LNCAP (cell line): ENCODE measurements at regions not wholly inside any gene's neighbourhood (a gene's known extent, or its start where the extent isn't known, plus 50 kb on each side); places are given as distances from the start of the nearest gene placed in this dataset.

Source experiments
- TF ChIP-seq, protein P1 (sequence below): fragments of 450-650 bp; IDR thresholded peaks from 2 replicates; pipeline ENCODE4 v1.5.1; 2017; ENCODE audit warnings: mild to moderate bottlenecking

DNA sequence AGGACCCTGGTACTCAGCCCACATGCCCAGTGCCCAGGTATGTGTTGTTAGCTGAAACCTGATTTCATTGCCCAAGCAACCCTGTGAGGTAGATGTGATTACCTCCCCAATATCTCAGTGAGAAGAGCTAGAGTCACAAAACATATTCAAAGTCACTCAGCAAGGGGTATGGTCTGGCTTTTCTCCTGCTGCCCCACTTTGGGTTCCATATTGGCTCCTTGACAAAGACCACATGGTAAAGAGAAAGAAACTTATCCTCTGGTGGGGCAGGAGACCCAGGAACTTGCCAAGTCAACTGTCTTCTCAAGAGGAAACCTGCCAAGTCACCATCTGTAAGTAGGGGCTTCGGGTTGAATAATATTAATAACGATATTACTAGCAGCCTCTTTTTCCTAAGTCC, 148.3 kb upstream of the LMCD1 start:
- TF ChIP-seq, protein P1, sequence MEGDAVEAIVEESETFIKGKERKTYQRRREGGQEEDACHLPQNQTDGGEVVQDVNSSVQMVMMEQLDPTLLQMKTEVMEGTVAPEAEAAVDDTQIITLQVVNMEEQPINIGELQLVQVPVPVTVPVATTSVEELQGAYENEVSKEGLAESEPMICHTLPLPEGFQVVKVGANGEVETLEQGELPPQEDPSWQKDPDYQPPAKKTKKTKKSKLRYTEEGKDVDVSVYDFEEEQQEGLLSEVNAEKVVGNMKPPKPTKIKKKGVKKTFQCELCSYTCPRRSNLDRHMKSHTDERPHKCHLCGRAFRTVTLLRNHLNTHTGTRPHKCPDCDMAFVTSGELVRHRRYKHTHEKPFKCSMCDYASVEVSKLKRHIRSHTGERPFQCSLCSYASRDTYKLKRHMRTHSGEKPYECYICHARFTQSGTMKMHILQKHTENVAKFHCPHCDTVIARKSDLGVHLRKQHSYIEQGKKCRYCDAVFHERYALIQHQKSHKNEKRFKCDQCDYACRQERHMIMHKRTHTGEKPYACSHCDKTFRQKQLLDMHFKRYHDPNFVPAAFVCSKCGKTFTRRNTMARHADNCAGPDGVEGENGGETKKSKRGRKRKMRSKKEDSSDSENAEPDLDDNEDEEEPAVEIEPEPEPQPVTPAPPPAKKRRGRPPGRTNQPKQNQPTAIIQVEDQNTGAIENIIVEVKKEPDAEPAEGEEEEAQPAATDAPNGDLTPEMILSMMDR: no peak

DNA sequence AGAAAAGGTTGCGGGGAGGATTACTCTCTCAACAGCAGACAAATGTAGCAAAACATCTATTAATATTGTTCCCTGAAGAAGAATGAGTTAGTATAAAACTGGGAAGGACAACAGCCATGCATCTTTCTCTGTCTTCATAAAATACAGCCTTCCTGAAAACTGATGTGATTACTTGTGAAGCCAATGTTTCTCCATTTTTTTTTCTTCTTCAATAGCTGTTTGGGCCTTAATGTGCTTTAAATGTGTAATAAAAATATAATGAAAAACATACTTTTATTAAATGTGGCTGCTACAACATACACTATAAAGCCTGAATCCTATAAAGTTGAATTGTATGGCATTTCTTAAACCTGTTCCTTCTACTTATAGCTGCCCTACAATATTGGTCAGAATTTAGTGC, 146.3 kb upstream of the LMCD1 start:
- TF ChIP-seq, protein P1: no peak

DNA sequence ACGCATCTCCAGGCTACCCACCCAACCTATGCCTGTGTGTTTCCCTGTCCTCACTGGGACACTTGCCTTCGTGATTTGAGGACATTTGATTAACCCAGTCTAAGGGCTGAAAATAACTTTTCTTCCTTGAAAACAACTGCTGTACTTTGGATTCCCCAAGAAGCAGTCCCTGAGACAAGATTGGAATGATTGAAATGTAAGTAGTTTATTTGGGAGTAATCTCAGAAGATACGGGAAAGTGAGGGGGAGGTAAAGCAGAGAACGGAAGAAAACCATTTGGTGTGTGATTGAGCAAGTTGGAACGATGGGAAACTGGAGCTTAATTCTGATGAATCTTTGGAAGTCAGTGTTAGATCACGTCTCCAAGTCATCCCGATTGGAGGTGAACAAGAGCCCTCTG, 143.8 kb upstream of the LMCD1 start:
- TF ChIP-seq, protein P1: no peak

DNA sequence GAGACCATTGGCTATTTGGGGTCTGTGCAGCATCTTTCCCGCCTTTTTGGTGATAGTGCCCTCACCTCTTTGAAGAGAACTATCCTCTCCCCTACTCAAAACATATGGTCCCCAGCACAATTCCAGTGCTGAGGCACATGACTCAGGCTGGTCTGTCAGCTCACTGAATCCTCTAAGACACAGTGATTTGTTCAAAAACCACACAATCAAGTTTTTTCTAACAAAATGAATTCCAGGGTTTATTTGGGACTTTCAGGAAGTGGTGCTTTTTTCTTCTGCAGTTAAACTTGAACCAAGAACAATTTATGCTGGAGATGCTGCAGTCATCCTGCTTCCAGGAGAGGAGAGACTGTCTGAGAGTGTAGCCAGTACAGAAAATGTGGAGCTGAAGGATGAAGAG, 142.5 kb upstream of the LMCD1 start:
- TF ChIP-seq, protein P1: no peak

DNA sequence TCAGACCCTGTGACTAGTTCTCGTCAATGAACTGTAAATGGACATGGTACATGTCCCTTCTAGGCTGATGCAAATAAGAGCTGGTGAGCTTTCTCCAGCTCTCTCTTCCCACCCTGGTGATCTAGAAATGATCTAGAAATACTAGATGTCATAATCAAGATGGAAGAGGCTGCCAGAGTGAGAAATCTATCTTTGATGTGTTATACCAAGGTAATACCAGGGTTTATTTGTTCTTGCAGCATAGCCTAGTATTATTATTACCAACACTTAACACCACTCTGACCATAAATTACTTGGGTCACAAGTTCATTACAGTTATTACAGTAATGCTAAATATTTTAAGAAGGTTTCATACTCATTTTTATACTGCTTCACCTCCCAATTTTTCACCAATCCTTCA, 138.4 kb upstream of the LMCD1 start:
- TF ChIP-seq, protein P1: no peak

DNA sequence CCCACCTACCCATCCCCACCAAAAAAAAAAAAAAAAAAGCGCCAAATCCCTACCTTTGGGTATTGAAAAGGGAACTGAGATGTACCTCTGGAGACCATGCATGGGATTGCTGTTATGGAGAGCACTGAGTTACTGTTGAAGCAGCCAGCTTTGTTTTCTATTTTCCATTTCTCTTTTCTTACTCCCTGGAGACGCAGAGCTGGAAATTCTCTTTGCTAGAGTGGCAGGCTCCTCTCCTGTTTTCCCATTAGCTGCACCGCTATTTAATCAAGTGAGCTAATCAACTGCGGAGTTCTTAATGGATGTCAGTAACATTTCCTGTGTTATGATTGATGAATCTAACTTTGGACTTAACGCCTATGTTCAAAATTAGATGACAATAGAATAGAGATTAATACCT, 136.1 kb upstream of the LMCD1 start:
- TF ChIP-seq, protein P1: no peak

DNA sequence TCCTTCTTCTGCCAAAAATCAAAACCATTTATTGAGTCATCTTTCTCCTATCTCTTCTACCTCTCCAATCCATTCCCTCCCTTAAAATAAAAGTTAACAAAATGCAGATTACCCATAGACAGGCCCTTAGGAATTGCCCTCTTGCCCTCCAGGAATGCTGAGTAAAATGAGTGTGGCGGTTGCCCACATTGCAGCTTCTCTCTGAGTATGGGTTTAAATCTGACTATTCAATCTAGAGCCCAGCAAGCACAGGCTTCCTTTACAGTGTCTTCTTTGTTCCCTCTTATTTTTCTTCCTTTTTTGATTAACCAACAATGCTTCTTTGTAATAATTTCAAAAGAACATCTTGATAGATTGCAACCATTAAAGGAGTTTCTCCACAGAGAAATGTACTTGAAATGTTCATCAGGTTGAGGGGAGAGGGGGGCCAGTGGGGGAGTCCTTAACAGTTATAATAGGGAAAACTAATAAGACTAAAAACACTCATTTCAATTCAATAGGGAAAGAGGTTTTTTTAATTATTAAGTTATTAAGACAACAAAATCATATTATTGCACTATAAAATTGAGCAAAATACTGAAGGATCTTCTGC, 135.3 kb upstream of the LMCD1 start:
- TF ChIP-seq, protein P1: no peak

DNA sequence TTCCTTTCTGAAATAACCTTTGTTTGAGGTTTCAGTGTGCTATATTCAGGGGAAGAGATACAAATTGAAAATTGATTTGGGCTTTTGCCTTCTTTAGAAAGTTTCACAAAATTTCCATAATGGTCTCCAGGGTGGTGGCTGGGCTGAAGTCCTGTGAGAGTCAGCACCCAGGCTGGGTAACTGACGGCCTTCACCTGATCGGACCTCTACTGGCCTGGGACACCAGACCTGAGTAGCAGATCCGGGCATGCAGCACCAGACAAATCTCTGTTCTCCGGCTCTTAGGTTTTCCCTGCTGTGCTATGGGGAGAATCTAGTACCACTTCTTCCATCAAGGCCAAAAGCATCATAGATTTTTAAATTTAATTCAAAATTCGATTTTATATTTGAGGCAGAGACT, 133.0 kb upstream of the LMCD1 start:
- TF ChIP-seq, protein P1: no peak
